ENCODE measurements at regions not wholly inside any gene's neighbourhood (a gene's known extent, or its start where the extent isn't known, plus 50 kb on each side); places are given as distances from the start of the nearest gene placed in this dataset.

GRCh38 chr5:68673823-68674180 lies 420.0 kb upstream of the SLC30A5 start:
- no peaks in the 10 kb centered on the region for H4K20me1 ChIP-seq (ENCODE audit: control insufficient read depth, insufficient read depth, low read depth, low read length)
- H3K4me3 ChIP-seq (ENCODE audit: low read length) = no peak overlapping the region
- H3K79me2 ChIP-seq (ENCODE audit: control insufficient read depth, low read length) = no peaks in the 10 kb centered on the region
- H3K4me1 ChIP-seq (ENCODE audit: control insufficient read depth, low read length) = no peaks in the 10 kb centered on the region
- no peak for TF ChIP-seq EZH2phosphoT487 (IDR thresholded peaks at IDR 0.05; ENCODE audit: borderline replicate concordance, low read length)
- no peak for TF ChIP-seq CTCF (IDR thresholded peaks at IDR 0.05; ENCODE audit: low read depth, low read length, poor library complexity, severe bottlenecking)
- H3K9me3 ChIP-seq (ENCODE audit: control insufficient read depth, insufficient read depth, low read length) = no peaks in the 10 kb centered on the region
- H3K36me3 ChIP-seq (ENCODE audit: control insufficient read depth, low read length) = no peaks in the 10 kb centered on the region
- H3K9me2 ChIP-seq (replicated peaks; ENCODE audit: control insufficient read depth, low read length) = no peaks in the 10 kb centered on the region
- H3K27ac ChIP-seq (ENCODE audit: low read depth, low read length) = no peak overlapping the region
- H3K27me3 ChIP-seq (ENCODE audit: control insufficient read depth, low read length) = no peaks in the 10 kb centered on the region
- H3K4me2 ChIP-seq (ENCODE audit: low read length) = no peak overlapping the region
- no peaks in the 10 kb centered on the region for H3F3A ChIP-seq (ENCODE audit: control insufficient read depth, insufficient read depth)

- Histone ChIP-seq H3K27ac (ENCODE audit: low read depth, low read length) (no peak overlapping the region), H3K4me3 (ENCODE audit: low read length) (no peak overlapping the region), H3K36me3 (ENCODE audit: control insufficient read depth, low read length) (no peaks in the 10 kb centered on the region), H3K4me2 (ENCODE audit: low read length) (no peak overlapping the region), H3K4me1 (ENCODE audit: control insufficient read depth, low read length) (no peaks in the 10 kb centered on the region), H3K27me3 (ENCODE audit: control insufficient read depth, low read length) (no peaks in the 10 kb centered on the region), H3K9me2 (replicated peaks; ENCODE audit: control insufficient read depth, low read length) (no peaks in the 10 kb centered on the region), H4K20me1 (ENCODE audit: control insufficient read depth, insufficient read depth, low read depth, low read length) (no peaks in the 10 kb centered on the region), H3K79me2 (ENCODE audit: control insufficient read depth, low read length) (no peaks in the 10 kb centered on the region), H3F3A (ENCODE audit: control insufficient read depth, insufficient read depth) (no peaks in the 10 kb centered on the region), H3K9me3 (ENCODE audit: control insufficient read depth, insufficient read depth, low read length) (no peaks in the 10 kb centered on the region)
- TF ChIP-seq CTCF (IDR thresholded peaks at IDR 0.05; ENCODE audit: low read depth, low read length, poor library complexity, severe bottlenecking) = no peak
- no peak for TF ChIP-seq EZH2phosphoT487 (IDR thresholded peaks at IDR 0.05; ENCODE audit: borderline replicate concordance, low read length)
These were observed 414.8 kb upstream of the SLC30A5 start for GRCh38 chr5:68679041-68679440.

- no peaks in the 10 kb centered on the region for H3F3A ChIP-seq (ENCODE audit: control insufficient read depth, insufficient read depth)
- H4K20me1 ChIP-seq (ENCODE audit: control insufficient read depth, insufficient read depth, low read depth, low read length) = no peaks in the 10 kb centered on the region
- H3K79me2 ChIP-seq (ENCODE audit: control insufficient read depth, low read length) = no peaks in the 10 kb centered on the region
- no peaks in the 10 kb centered on the region for H3K9me2 ChIP-seq (replicated peaks; ENCODE audit: control insufficient read depth, low read length)
- no peaks in the 10 kb centered on the region for H3K4me1 ChIP-seq (ENCODE audit: control insufficient read depth, low read length)
- no peak overlapping the region for H3K4me2 ChIP-seq (ENCODE audit: low read length)
- TF ChIP-seq EZH2phosphoT487 (IDR thresholded peaks at IDR 0.05; ENCODE audit: borderline replicate concordance, low read length) = no peak
- no peak for TF ChIP-seq CTCF (IDR thresholded peaks at IDR 0.05; ENCODE audit: low read depth, low read length, poor library complexity, severe bottlenecking)
- no peak overlapping the region for H3K4me3 ChIP-seq (ENCODE audit: low read length)
- no peaks in the 10 kb centered on the region for H3K36me3 ChIP-seq (ENCODE audit: control insufficient read depth, low read length)
- H3K9me3 ChIP-seq (ENCODE audit: control insufficient read depth, insufficient read depth, low read length) = no peaks in the 10 kb centered on the region
- H3K27ac ChIP-seq (ENCODE audit: low read depth, low read length) = no peak overlapping the region
- no peaks in the 10 kb centered on the region for H3K27me3 ChIP-seq (ENCODE audit: control insufficient read depth, low read length)
These were observed 413.4 kb upstream of the SLC30A5 start for GRCh38 chr5:68680366-68680765.

GRCh38 chr5:68681929-68682328 lies 411.9 kb upstream of the SLC30A5 start:
- H3K79me2 ChIP-seq (ENCODE audit: control insufficient read depth, low read length) = no peaks in the 10 kb centered on the region
- no peaks in the 10 kb centered on the region for H3K36me3 ChIP-seq (ENCODE audit: control insufficient read depth, low read length)
- no peaks in the 10 kb centered on the region for H3F3A ChIP-seq (ENCODE audit: control insufficient read depth, insufficient read depth)
- H3K4me3 ChIP-seq (ENCODE audit: low read length) = no peak overlapping the region
- no peaks in the 10 kb centered on the region for H3K27me3 ChIP-seq (ENCODE audit: control insufficient read depth, low read length)
- H3K4me2 ChIP-seq (ENCODE audit: low read length) = no peak overlapping the region
- no peaks in the 10 kb centered on the region for H4K20me1 ChIP-seq (ENCODE audit: control insufficient read depth, insufficient read depth, low read depth, low read length)
- no peaks in the 10 kb centered on the region for H3K4me1 ChIP-seq (ENCODE audit: control insufficient read depth, low read length)
- H3K27ac ChIP-seq (ENCODE audit: low read depth, low read length) = no peak overlapping the region
- no peaks in the 10 kb centered on the region for H3K9me3 ChIP-seq (ENCODE audit: control insufficient read depth, insufficient read depth, low read length)
- TF ChIP-seq CTCF (IDR thresholded peaks at IDR 0.05; ENCODE audit: low read depth, low read length, poor library complexity, severe bottlenecking) (no peak), EZH2phosphoT487 (IDR thresholded peaks at IDR 0.05; ENCODE audit: borderline replicate concordance, low read length) (no peak)
- no peaks in the 10 kb centered on the region for H3K9me2 ChIP-seq (replicated peaks; ENCODE audit: control insufficient read depth, low read length)

All from DOHH2 (cell line).